Hippocampal formation (tissue), 2 donors: ENCODE measurements at regions not wholly inside any gene's neighbourhood (a gene's known extent, or its start where the extent isn't known, plus 50 kb on each side); places are given as distances from the start of the nearest gene placed in this dataset.
"Not testable (repeated sequence)": the region's sequence is repeated elsewhere in the genome, so short reads cannot be mapped to it uniquely, and the experiment has no call there.

ENCODE experiments used
- DNase-seq, 2 donors: peaks; one replicate each; lab custom pipeline; 2025; lab: John Stamatoyannopoulos, UW

- DNase-seq: no peak
Observed at GRCh38 chr12:30203981-30204380, 420.2 kb upstream of the TMTC1 start.

GRCh38 chr12:30202521-30203254, 418.9 kb upstream of the TMTC1 start:
- no peak for DNase-seq

- no peak for DNase-seq
Observed at GRCh38 chr12:30201301-30202160, 417.8 kb upstream of the TMTC1 start.

- no peak for DNase-seq
Observed at GRCh38 chr12:30200864-30201263, 417.1 kb upstream of the TMTC1 start.

GRCh38 chr12:30197392-30198057, 413.8 kb upstream of the TMTC1 start:
- no peak for DNase-seq

GRCh38 chr12:30191696-30192455, 408.1 kb upstream of the TMTC1 start:
- no peak for DNase-seq

- DNase-seq: no peak
Observed at GRCh38 chr12:30188602-30189326, 405.0 kb upstream of the TMTC1 start.

- DNase-seq: no peak
Observed at GRCh38 chr12:30187426-30187825, 403.7 kb upstream of the TMTC1 start.

- DNase-seq: no peak
Observed at GRCh38 chr12:30181334-30181733, 397.6 kb upstream of the TMTC1 start.

- DNase-seq: no peak
Observed at GRCh38 chr12:30180602-30181001, 396.9 kb upstream of the TMTC1 start.

GRCh38 chr12:30178916-30179315, 395.2 kb upstream of the TMTC1 start:
- no peak for DNase-seq

GRCh38 chr12:30169839-30170591, 386.3 kb upstream of the TMTC1 start:
- no peak for DNase-seq

- no peak for DNase-seq
Observed at GRCh38 chr12:30166006-30166795, 382.5 kb upstream of the TMTC1 start.

GRCh38 chr12:30164382-30165318, 380.9 kb upstream of the TMTC1 start:
- DNase-seq: no peak

- DNase-seq: not testable (repeated sequence)
Observed at GRCh38 chr12:30156833-30157232, 373.1 kb upstream of the TMTC1 start.

GRCh38 chr12:30155001-30155730, 371.4 kb upstream of the TMTC1 start:
- DNase-seq: no peak

- DNase-seq: no peak
Observed at GRCh38 chr12:30153981-30154380, 370.2 kb upstream of the TMTC1 start.

- DNase-seq: no peak
Observed at GRCh38 chr12:30152705-30153104, 369.0 kb upstream of the TMTC1 start.
